RCC 7860 (cell line): ENCODE measurements at regions not wholly inside any gene's neighbourhood (a gene's known extent, or its start where the extent isn't known, plus 50 kb on each side); places are given as distances from the start of the nearest gene placed in this dataset.
"Not testable (repeated sequence)": the region's sequence is repeated elsewhere in the genome, so short reads cannot be mapped to it uniquely, and the experiment has no call there.

ENCODE experiments used
- DNase-seq: peaks from one replicate; pipeline ENCODE4 v3.0.0-alpha.2; 2015; ENCODE audit warnings: low spot score
- FAIRE-seq: peaks from 2 replicates; lab custom pipeline; 2012; peaks lifted over from hg19 to GRCh38; lab: Jason Lieb, UNC

DNA sequence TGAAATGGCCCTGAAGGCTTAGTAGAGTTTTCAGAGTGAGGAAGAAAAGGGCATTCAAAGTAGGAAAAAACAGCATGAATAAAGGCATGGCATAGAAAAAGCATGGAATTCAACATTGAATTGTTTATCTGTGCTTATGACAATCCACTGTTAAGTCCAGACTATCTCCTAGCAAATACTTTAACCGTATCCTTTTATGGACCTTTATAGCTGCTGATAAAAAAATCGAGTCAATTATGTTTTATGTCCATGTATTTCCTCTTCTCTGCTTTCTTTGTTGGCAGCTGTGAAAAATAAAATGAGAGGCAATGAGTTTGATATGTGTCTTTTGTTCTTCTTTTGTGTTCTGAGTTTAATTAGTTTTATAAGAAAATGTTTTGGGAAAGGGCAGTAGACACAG lies 70.4 kb downstream of the TDRD15 start:
- FAIRE-seq (no peak), DNase-seq (no peak)

- no peak for DNase-seq
Observed at GRCh38 chr2:21194858-21195271, 71.1 kb downstream of the TDRD15 start.

DNA sequence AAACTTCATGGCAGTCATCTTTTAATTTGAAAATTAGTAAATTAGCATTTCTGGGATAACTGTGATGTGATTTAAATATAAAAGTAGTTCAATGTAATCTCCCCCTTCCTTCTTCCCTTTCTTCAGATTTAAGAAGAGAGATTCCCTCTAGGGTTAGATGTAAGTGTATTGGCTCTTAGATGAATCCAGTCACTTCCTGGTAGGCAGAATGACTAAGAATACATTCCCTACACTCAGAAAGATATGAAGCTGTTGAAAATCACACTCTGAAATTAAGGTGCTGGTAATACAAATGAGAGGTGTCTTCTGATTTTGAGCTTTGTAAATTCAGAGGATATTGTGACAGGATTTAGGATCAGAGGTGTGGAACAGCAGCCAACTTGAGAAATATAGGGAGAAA lies 71.6 kb downstream of the TDRD15 start:
- FAIRE-seq = no peak
- no peak for DNase-seq

More at GRCh38 chr2:21194858-21195271, 71.1 kb downstream of the TDRD15 start:
- FAIRE-seq = no peak

DNA sequence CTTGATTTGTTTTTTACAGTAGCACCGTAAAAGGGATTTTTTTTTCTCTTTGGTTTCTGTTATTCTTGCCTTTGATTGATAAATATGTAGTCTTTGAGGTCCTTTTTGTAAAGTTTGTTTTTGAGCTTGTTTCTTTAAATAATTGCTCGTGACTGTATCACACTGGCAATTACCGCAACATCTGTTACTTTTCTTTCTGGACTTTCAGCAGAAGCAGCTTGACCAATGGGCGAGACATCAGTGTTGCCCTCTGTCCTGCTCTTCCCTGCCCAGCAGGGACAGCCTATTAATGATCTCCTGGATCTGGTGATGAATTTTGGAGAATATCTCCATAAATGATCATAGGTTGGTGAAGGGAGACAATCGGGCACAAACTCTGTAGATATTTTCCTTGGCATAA lies 74.9 kb downstream of the TDRD15 start:
- no peak for FAIRE-seq

GRCh38 chr2:21203976-21204375 lies 80.2 kb downstream of the TDRD15 start:
- DNase-seq (no peak), FAIRE-seq (no peak)

More for the DNA sequence above, 74.9 kb downstream of the TDRD15 start:
- no peak for DNase-seq

GRCh38 chr2:21214085-21214484 lies 90.3 kb downstream of the TDRD15 start:
- FAIRE-seq = not testable (repeated sequence)

DNA sequence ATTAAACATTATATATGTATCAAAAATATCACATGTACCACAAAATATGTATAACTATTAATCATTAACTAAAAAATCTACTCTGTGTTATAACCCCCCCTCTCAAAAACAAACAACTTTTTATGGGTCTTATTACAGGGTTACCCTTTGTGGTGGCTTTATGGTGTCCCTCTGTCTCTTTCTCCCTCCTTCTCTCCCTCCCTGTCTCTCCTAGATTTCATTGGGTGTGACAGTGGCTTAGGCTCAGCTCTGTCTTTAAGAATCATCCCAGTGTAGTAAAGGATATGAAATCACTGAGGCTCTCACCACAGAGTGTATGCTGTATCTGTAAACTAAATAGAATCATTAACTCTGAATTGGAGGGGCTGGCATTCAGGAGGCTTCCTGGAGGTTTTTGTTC lies 93.7 kb downstream of the TDRD15 start:
- DNase-seq (no peak), FAIRE-seq (no peak)

More at GRCh38 chr2:21214085-21214484, 90.3 kb downstream of the TDRD15 start:
- not testable (repeated sequence) for DNase-seq

GRCh38 chr2:21220930-21221329 lies 97.2 kb downstream of the TDRD15 start:
- FAIRE-seq = no peak
- DNase-seq = no peak

DNA sequence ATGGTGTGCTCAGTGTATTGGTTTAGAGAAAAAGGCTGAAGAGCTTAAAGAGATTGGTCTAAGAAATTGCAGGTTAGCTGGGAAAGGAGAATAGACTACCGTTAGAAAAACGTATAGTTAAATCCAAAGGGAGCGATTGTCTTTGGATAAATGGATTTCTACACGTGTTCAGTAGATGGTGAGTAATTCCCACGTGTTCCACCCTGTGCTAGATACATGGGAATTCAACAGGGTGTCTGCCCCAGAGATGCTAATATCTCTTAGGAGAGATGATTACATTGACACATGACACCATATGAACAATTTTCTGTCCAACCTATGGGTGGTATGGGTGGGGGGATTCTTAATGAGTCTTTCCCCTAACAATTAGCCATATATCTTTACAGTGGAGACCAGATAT lies 99.8 kb downstream of the TDRD15 start:
- FAIRE-seq = no peak

DNA sequence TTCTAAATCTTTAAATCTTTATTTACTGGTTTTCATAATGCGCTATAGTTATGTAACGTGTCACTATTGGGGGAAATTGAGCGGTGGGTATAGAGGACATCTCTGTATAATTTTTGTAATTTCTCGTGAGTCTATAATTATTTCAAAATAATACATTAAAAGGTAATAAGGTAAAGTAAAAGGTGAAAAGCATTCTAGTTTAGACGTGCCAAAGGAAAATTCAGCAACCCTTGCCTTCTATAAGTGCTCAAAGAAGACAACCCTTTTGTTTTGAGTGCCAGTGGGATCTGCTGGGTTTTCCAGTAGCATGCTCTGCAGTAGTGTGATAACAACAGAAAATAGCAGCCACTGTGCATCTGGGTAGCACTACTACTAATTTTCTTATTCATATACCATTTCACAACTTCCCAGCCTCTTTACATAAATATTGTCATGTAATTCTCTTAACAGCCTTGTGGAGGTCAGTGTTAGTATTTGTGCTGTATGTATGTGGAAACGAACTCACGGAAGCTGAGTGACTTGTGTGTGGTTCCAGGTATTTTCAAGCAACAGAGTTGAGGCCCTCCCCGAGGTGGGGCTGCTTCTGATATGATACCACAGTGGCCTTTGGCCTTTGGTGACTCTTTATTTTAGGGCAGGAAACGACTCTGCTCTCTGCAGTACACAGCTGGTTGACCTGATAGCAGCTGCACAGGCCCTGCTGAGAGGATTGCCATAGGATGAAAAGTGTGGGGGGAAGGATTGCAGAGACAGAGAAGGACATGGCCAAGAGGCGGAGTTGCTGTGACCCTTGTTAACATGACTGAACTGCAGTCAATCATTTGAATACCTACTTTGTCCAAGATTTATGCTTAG lies 104.5 kb downstream of the TDRD15 start:
- DNase-seq (no peak), FAIRE-seq (no peak)

More for the DNA sequence above, 99.8 kb downstream of the TDRD15 start:
- no peak for DNase-seq

- no peak for FAIRE-seq
- no peak for DNase-seq
Observed at GRCh38 chr2:21229302-21229701, 105.5 kb downstream of the TDRD15 start.

DNA sequence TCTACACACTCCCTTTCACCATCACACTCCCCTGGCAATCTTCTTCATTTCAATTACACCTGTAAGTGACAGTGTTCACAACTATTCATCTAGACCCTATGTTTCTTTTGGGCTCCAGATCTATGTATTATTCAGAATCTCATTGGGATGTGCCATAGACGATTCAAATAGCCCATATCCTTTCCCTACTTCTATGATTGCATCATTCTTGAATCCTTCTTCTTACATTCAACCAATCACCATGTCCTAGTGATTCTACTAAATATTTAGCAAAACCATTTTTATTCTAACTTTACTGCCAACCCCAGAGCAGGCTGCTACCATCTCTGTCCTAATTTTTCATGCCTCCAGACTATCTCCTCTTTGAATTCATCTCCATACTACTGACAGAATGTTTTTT lies 106.4 kb downstream of the TDRD15 start:
- no peak for DNase-seq
- no peak for FAIRE-seq

DNA sequence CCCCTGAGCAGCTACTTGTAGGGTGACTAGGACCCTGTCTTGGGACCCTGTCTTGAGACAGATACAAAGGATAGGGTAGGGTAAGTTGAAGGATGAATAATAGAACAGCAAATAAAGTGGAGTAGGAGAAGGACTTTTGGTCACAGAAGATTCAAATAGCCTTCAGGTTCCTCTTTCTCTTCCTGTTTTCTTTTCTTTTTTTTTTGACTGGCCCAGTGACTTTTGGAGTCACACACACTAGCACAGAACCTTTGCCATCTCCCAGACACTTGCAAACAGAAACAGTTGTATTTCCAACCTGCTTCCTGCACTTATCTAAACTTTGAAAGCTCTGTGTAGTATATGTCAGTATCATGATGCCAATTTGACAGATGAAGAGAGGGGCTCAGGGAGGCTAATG lies 108.2 kb downstream of the TDRD15 start:
- DNase-seq (no peak), FAIRE-seq (no peak)

GRCh38 chr2:21233194-21233593 lies 109.4 kb downstream of the TDRD15 start:
- FAIRE-seq (no peak), DNase-seq (no peak)

DNA sequence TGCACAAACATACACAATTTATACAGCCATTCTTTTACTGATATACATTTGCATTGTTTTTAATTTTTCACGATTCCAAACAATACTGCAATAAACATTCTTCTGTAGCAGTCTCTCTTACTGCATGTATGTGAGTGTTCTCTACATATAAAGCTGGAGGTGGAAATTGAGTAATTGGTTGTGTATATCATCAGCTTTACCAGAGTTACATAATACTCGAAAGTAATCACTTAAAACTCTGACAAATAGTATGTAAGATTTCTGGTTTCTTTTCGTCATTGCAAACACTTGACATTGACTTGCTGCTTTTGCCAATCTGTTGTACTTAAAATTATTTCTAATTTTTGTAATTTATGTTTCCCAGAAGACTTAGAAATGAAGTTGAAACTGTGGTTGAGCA lies 110.2 kb downstream of the TDRD15 start:
- DNase-seq (no peak), FAIRE-seq (no peak)

DNA sequence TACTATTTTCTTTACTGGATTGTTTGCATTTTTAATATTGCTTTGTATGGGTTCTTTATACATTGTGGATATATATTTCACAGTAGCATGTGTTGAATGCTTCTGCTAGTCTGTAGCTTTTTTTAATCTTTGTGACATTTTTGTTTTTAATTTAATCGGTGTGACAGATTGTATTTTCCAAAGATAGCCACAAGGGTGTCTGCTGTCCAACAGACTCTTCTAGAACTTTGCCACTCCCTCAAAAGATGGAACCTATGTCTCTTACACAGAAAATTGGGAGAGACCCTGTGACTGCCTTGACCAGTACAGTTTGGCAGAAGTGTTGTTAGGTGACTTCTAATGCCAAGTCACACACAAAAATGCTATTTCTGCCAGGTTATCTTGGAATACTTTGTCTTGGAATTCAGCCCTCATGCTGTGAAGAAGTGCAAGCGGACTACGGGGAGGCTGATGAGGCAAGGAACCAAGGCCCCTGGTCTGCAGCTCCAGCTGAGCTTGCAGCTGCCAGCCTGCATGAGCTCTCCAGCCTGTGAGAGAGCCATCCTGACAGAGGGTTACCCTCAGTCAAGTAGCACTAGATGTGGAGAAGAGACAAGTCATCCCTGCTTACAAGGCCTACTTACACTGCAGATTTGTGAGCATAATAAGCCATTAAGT lies 110.8 kb downstream of the TDRD15 start:
- DNase-seq (no peak), FAIRE-seq (no peak)

DNA sequence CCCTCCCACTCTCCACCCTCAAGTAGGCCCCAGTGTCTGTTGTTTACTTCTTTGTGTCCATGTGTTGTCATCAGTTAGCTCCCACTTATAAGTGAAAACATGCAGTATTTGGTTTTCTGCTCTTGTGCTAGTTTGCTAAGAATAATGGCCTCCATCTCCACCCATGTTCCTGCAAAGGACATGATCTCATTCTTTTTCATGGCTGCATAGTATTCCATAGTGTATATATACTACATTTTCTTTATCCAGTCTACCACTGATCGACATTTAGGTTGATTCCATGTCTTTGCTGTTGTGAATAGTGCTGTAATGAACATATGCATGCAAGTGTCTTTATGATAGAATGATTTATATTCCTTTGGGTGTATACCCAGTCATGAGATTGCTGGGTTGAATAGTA lies 116.0 kb downstream of the TDRD15 start:
- not testable (repeated sequence) for FAIRE-seq, DNase-seq

DNA sequence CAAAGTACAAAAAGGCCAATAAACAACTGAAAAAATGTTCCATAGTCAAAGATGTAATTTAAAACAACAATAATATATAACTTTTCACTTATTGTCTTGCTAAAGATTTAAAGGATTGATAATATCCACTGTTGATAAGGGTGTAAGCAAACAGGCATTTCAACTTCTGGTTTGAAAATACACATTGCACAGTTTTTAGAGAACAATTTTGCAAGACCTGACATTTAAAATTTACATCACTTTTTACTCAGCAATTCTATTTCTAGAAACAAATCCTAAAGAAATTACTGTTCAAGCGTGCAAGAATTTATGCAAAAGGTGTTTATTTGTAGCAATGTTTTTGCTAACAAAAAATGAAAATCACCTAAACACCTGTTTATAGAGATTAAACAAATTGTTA lies 120.4 kb downstream of the TDRD15 start:
- DNase-seq = no peak
- no peak for FAIRE-seq

DNA sequence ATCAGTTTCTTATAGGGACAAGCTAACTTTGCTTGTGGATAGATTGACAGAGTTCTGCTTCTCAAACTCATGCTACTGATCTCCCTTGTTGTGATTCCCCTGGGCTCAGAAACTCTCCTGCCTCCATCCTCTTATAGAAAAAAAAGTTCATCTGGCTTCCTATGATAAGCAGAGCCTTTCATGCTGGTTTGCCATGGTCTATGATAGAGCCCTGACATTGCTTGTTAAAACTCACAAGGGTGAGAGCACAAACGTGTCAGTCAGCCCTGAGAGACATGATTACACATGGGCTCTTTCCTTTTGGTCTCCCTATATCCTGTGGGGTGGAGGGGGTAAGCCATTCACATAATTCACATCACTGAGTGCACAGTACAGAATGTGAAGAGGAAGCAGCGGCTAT lies 121.8 kb downstream of the TDRD15 start:
- no peak for FAIRE-seq
- DNase-seq = no peak

DNA sequence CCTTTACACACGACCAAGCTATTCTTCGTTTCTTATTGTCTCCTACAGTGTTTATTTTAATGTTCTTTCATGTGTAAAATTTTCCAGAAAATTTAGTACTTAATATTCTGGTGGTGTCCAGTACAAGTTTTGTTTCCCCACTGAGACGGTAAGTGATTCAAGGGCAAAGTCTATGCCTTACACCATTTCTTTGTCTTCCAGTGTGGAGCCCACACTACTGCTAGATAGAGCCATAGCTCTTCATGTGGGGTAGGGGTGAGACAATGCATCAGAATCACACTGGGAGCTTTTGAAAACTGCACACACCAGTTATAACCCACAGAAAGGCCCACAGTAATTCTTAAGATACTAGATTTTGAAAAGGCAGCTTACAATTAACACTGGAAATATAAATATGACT lies 125.6 kb downstream of the TDRD15 start:
- DNase-seq = no peak
- no peak for FAIRE-seq

- DNase-seq (no peak), FAIRE-seq (no peak)
Observed at GRCh38 chr2:21250673-21251072, 126.9 kb downstream of the TDRD15 start.
